H1 (cell line): ENCODE measurements at regions not wholly inside any gene's neighbourhood (a gene's known extent, or its start where the extent isn't known, plus 50 kb on each side); places are given as distances from the start of the nearest gene placed in this dataset.

ENCODE experiments used
- CTCF ChIA-PET: fragments of 300-600 bp; sonication (Branson Sonifier 250); formaldehyde crosslinking; loops from one replicate; lab custom pipeline; 2021; ENCODE audit not compliant: partially characterized antibody; lab: Charles Lee
- POLR2A ChIA-PET: fragments of 300-600 bp; sonication (Branson Sonifier 250); formaldehyde crosslinking; loops from one replicate; lab custom pipeline; 2021; ENCODE audit warnings: inconsistent platforms; ENCODE audit not compliant: partially characterized antibody; lab: Charles Lee
- DNase-seq, 2 experiments: peaks; one replicate each; pipeline versions ENCODE4 v3.0.0 to v3.0.0-alpha.2; 2010 to 2022; ENCODE audit warnings: low spot score in 2 of 2, low read depth in 1 of 2, mixed read lengths in 1 of 2
- FAIRE-seq: peaks from 2 replicates; lab custom pipeline; 2011; peaks lifted over from hg19 to GRCh38; lab: Jason Lieb, UNC
- H2AFZ ChIP-seq: 2 replicates; pipeline ENCODE4 v1.8.1; 2012; ENCODE audit warnings: low read length, inconsistent platforms
- H2AK5ac ChIP-seq: 2 replicates; pipeline ENCODE4 v1.6.1; 2013; ENCODE audit warnings: low read depth, low read length
- H2BK120ac ChIP-seq: replicated peaks from 2 replicates; pipeline ENCODE3; 2013; ENCODE audit warnings: low read depth, low read length, inconsistent platforms
- H2BK12ac ChIP-seq: 2 replicates; pipeline ENCODE4 v1.6.1; 2013; ENCODE audit warnings: low read depth, low read length
- H2BK15ac ChIP-seq: 2 replicates; pipeline ENCODE4 v1.6.1; 2013; ENCODE audit warnings: low read length
- H2BK20ac ChIP-seq: 2 replicates; pipeline ENCODE4 v1.6.1; 2013; ENCODE audit warnings: low read length
- H2BK5ac ChIP-seq: 2 replicates; pipeline ENCODE4 v1.6.1; 2013; ENCODE audit warnings: low read depth, low read length
- H3K14ac ChIP-seq: 2 replicates; pipeline ENCODE4 v1.6.1; 2013; ENCODE audit warnings: inconsistent platforms; ENCODE audit not compliant: insufficient read length
- H3K18ac ChIP-seq: 2 replicates; pipeline ENCODE4 v1.6.1; 2013; ENCODE audit warnings: low read length; ENCODE audit errors: extremely low read depth
- H3K23ac ChIP-seq: 2 replicates; pipeline ENCODE4 v1.6.1; 2013; ENCODE audit warnings: inconsistent platforms; ENCODE audit not compliant: insufficient read length
- H3K23me2 ChIP-seq: 2 replicates; pipeline ENCODE4 v1.6.1; 2013; ENCODE audit warnings: low read depth, low read length
- H3K27ac ChIP-seq: 2 replicates; pipeline ENCODE4 v1.6.1; 2011; ENCODE audit warnings: low read depth, low read length, inconsistent platforms
- H3K27me3 ChIP-seq, 4 experiments: replicated peaks in 1 of 4; 1 replicate in 1 of 4; 2 replicates in 3 of 4; pipeline versions ENCODE4 v1.6.1 to v1.8.1; 2011 to 2013; ENCODE audit warnings: low read length in 3 of 4, mild to moderate bottlenecking in 3 of 4, inconsistent platforms in 2 of 4, mixed read lengths in 2 of 4, moderate library complexity in 1 of 4; ENCODE audit not compliant: control insufficient read depth in 3 of 4, insufficient read depth in 3 of 4; ENCODE audit errors: extremely low read depth in 1 of 4
- H3K36me3 ChIP-seq, 4 experiments: 2 replicates each; pipeline versions ENCODE4 v1.6.1 to v1.8.1; 2011 to 2013; ENCODE audit warnings: mild to moderate bottlenecking in 4 of 4, low read length in 3 of 4, moderate library complexity in 2 of 4, control low read depth in 1 of 4, inconsistent platforms in 1 of 4; ENCODE audit not compliant: insufficient read depth in 4 of 4, control insufficient read depth in 2 of 4
- H3K4ac ChIP-seq: replicated peaks from 2 replicates; pipeline ENCODE3; 2013; ENCODE audit warnings: low read length, low read depth, mixed read lengths, inconsistent platforms; ENCODE audit not compliant: insufficient read length
- H3K4me1 ChIP-seq, 4 experiments: replicated peaks in 1 of 4; 1 replicate in 1 of 4; 2 replicates in 3 of 4; pipeline versions ENCODE4 v1.6.1 to v1.8.1; 2011 to 2013; ENCODE audit warnings: low read length in 3 of 4, inconsistent platforms in 2 of 4, mixed read lengths in 1 of 4; ENCODE audit not compliant: insufficient read depth in 4 of 4, control insufficient read depth in 3 of 4
- H3K4me2 ChIP-seq, 2 experiments: 2 replicates each; pipeline versions ENCODE4 v1.6.1 to v1.8.1; 2011 to 2013; ENCODE audit warnings: low read depth in 2 of 2, low read length in 2 of 2, control low read depth in 1 of 2, inconsistent platforms in 1 of 2, mild to moderate bottlenecking in 1 of 2; ENCODE audit not compliant: insufficient read depth in 1 of 2
- H3K4me3 ChIP-seq, 4 experiments: fragments of 200-600, 300-600 bp in 1 of 4; sonication (generic), shearing (Covaris generic), sonication (Bioruptor Twin) in 1 of 4; 2 replicates each; pipeline versions ENCODE4 v1.5.1 to v1.8.1; 2011 to 2016; ENCODE audit warnings: low read length in 4 of 4, low read depth in 3 of 4, control low read depth in 2 of 4, inconsistent platforms in 2 of 4, mild to moderate bottlenecking in 2 of 4, mixed read lengths in 1 of 4, moderate library complexity in 1 of 4; ENCODE audit not compliant: insufficient read depth in 2 of 4; ENCODE audit errors: extremely low read depth in 1 of 4
- H3K56ac ChIP-seq: replicated peaks from 2 replicates; pipeline ENCODE3; 2013; ENCODE audit warnings: low read depth, mild to moderate bottlenecking, mixed read lengths, low read length, inconsistent platforms; ENCODE audit not compliant: insufficient read length
- H3K79me1 ChIP-seq: 2 replicates; pipeline ENCODE4 v1.6.1; 2013; ENCODE audit warnings: low read depth, low read length, control low read depth
- H3K79me2 ChIP-seq, 2 experiments: 2 replicates each; pipeline versions ENCODE4 v1.6.1 to v1.8.1; 2012 to 2013; ENCODE audit warnings: low read length in 2 of 2, mild to moderate bottlenecking in 2 of 2, inconsistent platforms in 1 of 2; ENCODE audit not compliant: insufficient read depth in 2 of 2, control insufficient read depth in 1 of 2
- H3K9ac ChIP-seq, 4 experiments: replicated peaks in 1 of 4; 1 replicate in 1 of 4; 2 replicates in 3 of 4; pipeline versions ENCODE4 v1.6.1 to v1.8.1; 2011 to 2013; ENCODE audit warnings: low read depth in 3 of 4, low read length in 3 of 4, control low read depth in 2 of 4, mild to moderate bottlenecking in 2 of 4, moderate library complexity in 2 of 4, inconsistent platforms in 1 of 4; ENCODE audit errors: extremely low read depth in 1 of 4
- H3K9me3 ChIP-seq, 2 experiments: 2 replicates each; pipeline versions ENCODE4 v1.6.1 to v1.8.1; 2012 to 2013; ENCODE audit warnings: mild to moderate bottlenecking in 2 of 2, moderate library complexity in 2 of 2, control low read depth in 1 of 2, inconsistent platforms in 1 of 2, low read depth in 1 of 2, low read length in 1 of 2, mixed read lengths in 1 of 2; ENCODE audit not compliant: insufficient read depth in 2 of 2
- H4K20me1 ChIP-seq, 2 experiments: replicated peaks in 1 of 2; 2 replicates each; pipeline versions ENCODE3 to v1.8.1; 2011 to 2013; ENCODE audit warnings: inconsistent platforms in 2 of 2, low read length in 2 of 2, mild to moderate bottlenecking in 1 of 2; ENCODE audit not compliant: insufficient read depth in 2 of 2, control insufficient read depth in 1 of 2
- H4K5ac ChIP-seq: 2 replicates; pipeline ENCODE4 v1.6.1; 2013; ENCODE audit warnings: low read length, low read depth, mixed read lengths, inconsistent platforms; ENCODE audit not compliant: insufficient read length
- H4K8ac ChIP-seq: 2 replicates; pipeline ENCODE4 v1.8.0; 2013; ENCODE audit warnings: mild to moderate bottlenecking, moderate library complexity, low read length, inconsistent platforms; ENCODE audit not compliant: insufficient read depth; ENCODE audit errors: extremely low read depth
- H4K91ac ChIP-seq: replicated peaks from 2 replicates; pipeline ENCODE3; 2013; ENCODE audit warnings: low read length, mixed read lengths, inconsistent platforms; ENCODE audit not compliant: insufficient read length
- ATF3 ChIP-seq: IDR thresholded peaks from 2 replicates; pipeline ENCODE4 v1.6.1; 2011; ENCODE audit warnings: low read depth, mild to moderate bottlenecking, low read length; ENCODE audit not compliant: insufficient read depth
- BACH1 ChIP-seq: IDR thresholded peaks from 2 replicates; pipeline ENCODE4 v1.6.1; 2012; ENCODE audit warnings: low read length, improper control_type of control experiment
- CREB1 ChIP-seq: IDR thresholded peaks from 2 replicates; pipeline ENCODE4 v1.6.1; 2012; ENCODE audit warnings: inconsistent platforms
- E2F6 ChIP-seq: IDR thresholded peaks from 2 replicates; pipeline ENCODE4 v1.6.1; 2012; ENCODE audit warnings: inconsistent platforms
- KDM4A ChIP-seq: IDR thresholded peaks from one replicate; pipeline ENCODE4 v1.7.1; 2012; ENCODE audit warnings: low read depth, mild to moderate bottlenecking, moderate library complexity, low read length, inconsistent platforms; ENCODE audit not compliant: severe bottlenecking
- MAX ChIP-seq: IDR thresholded peaks from 2 replicates; pipeline ENCODE4 v1.6.1; 2012; ENCODE audit warnings: inconsistent platforms
- SUZ12 ChIP-seq: fragments of 200-600 bp; sonication (generic); IDR thresholded peaks from 2 replicates; pipeline ENCODE4 v1.6.1; 2012; ENCODE audit warnings: mild to moderate bottlenecking, inconsistent platforms, low read length, moderate library complexity, mixed read lengths
- ZNF274 ChIP-seq: IDR thresholded peaks from 2 replicates; pipeline ENCODE4 v1.7.0; 2012; ENCODE audit warnings: low read length, borderline replicate concordance; ENCODE audit errors: extremely low read depth
- WGBS, 2 experiments: shearing (Covaris generic) in 1 of 2; methylation state at CpG; one replicate each; pipeline versions ENCODE4 v1.1.6 to v1.1.7; 2013 to 2015; ENCODE audit warnings: low lambda C conversion rate in 2 of 2, mixed read lengths in 2 of 2, inconsistent platforms in 1 of 2, low coverage in 1 of 2, missing lambda C conversion rate in 1 of 2; ENCODE audit not compliant: insufficient replicate concordance in 2 of 2, insufficient coverage in 1 of 2, insufficient read length in 1 of 2; ENCODE audit errors: extremely low coverage in 1 of 2, missing lambda C conversion rate in 1 of 2; 5-methylcytosine and 5-hydroxymethylcytosine counted together

GRCh38 chr7:118615681-118616080, 391.2 kb downstream of the ANKRD7 start:
- DNase-seq: no peak
- Histone ChIP-seq H4K5ac (no peak overlapping the region), H2BK12ac (no peak overlapping the region), H3K56ac (no peak overlapping the region), H3K27ac (no peak overlapping the region), H3K4me1 (no peaks in the 10 kb centered on the region; a peak in 1 of 7 replicates), H4K20me1 (no peaks in the 10 kb centered on the region), H2BK20ac (no peak overlapping the region), H3K9ac (no peak overlapping the region), H3K18ac (no peak overlapping the region), H3K36me3 (no peaks in the 10 kb centered on the region), H2BK120ac (no peak overlapping the region), H3K79me2 (no peaks in the 10 kb centered on the region), H3K79me1 (no peaks in the 10 kb centered on the region), H3K4ac (no peak overlapping the region), H3K14ac (no peak overlapping the region), H3K23ac (no peak overlapping the region), H2BK15ac (no peak overlapping the region), H4K91ac (no peak overlapping the region), H3K27me3 (no peaks in the 10 kb centered on the region), H2AFZ (0 out of 2 replicates have a peak overlapping the region, but pooled peaks have one; percentile 32), H3K4me2 (no peak overlapping the region), H3K9me3 (no peaks in the 10 kb centered on the region; a peak in 1 of 4 replicates), H4K8ac (no peak overlapping the region), H2BK5ac (no peak overlapping the region), H3K23me2 (no peaks in the 10 kb centered on the region), H3K4me3 (no peak overlapping the region), H2AK5ac (no peak overlapping the region)
- TF ChIP-seq KDM4A (no peak), CREB1 (no peak), ATF3 (no peak), BACH1 (no peak), ZNF274 (no peak), SUZ12 (no peak), E2F6 (no peak), MAX (no peak)
- ChIA-PET POLR2A (no interaction called here), CTCF (no interaction called here)
- no peak for FAIRE-seq
- 70% methylated on average over 4 of the region's 4 CpGs; no CpG with 5 or more reads in 1 of the 2 experiments for WGBS, 2 experiments
